Stimulated activated CD4-positive, alpha-beta T cell treated with anti-CD3 and anti-CD28 coated beads, Interleukin-12 subunit alpha, Interleukin-12 subunit beta, amount 100 ng/mL, for 48 hours (primary cell): ENCODE measurements at regions not wholly inside any gene's neighbourhood (a gene's known extent, or its start where the extent isn't known, plus 50 kb on each side); places are given as distances from the start of the nearest gene placed in this dataset.
"Not testable (repeated sequence)": the region's sequence is repeated elsewhere in the genome, so short reads cannot be mapped to it uniquely, and the experiment has no call there.

Experiments
- DNase-seq, 3 donors: peaks; one replicate each; pipeline ENCODE4 v3.0.0-alpha.2; 2020; ENCODE audit warnings: low read depth in 2 of 3, low spot score in 1 of 3

DNA sequence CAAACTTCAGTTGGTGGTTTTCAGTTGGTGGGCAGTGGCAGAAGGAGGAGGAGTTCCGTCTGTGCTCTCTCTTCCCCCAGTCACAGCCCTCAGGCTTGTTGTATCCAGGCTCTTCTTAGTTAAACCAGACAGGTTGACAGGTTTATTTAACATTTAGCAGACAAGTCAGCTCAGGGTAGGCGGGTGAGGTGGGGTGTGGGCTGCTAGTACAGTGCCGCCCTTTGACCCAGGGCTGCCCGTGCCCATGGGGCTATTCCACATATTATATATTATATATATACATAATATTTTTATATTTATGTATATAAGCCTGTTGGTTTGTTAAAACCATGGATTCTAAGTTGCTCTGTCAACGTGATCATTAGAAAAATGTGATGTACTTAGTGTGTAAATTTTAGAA, 1740.6 kb upstream of the DEFB115 start:
- not testable (repeated sequence) for DNase-seq

GRCh38 chr20:29519610-29520241, 1737.7 kb upstream of the DEFB115 start:
- DNase-seq, result not testable (repeated sequence)

- not testable (repeated sequence) for DNase-seq
Measured at GRCh38 chr20:29533566-29534177, 1723.8 kb upstream of the DEFB115 start.

GRCh38 chr20:29566901-29567635, 1690.4 kb upstream of the DEFB115 start:
- DNase-seq, result not testable (repeated sequence)

DNA sequence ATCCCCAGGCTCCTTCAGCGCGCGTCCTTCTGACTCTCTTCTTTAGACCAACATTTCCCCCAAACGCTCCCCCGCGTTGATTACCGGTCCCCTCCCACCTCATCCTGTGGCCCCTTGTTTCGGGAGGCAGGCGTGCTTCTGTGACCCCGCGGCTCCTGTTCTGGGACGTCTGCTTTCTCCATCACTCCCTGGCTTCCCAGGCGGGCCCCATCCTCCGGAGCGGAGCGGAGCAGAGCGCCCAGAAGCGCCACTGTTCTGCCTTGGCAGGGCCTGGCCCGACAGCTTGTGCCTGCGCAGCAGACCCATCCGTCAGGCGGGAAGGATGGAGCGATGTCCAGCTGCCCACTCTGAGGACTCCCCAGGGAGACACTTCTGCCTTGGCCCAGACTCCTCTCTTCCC, 1689.8 kb upstream of the DEFB115 start:
- DNase-seq, result not testable (repeated sequence)

DNA sequence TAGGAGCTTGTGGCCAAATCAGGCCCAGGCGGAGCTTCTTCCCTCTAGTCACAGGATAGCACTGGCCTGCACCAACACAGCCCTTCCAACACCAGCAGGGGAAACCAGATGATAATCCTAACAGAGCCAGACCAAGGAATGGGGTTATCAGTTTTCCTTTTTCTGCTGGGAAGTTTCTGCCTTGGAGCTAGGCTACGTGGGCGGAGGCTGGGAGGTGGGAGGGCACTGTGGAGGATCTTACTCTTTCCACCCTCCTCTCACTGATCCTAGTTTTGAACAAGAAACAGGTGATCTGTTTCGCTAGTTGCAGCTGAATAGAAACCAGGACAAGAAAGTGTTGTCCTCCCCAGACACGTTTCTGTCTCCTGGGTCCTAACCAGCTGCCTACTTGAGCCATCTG, 1687.3 kb upstream of the DEFB115 start:
- DNase-seq, result not testable (repeated sequence)

DNA sequence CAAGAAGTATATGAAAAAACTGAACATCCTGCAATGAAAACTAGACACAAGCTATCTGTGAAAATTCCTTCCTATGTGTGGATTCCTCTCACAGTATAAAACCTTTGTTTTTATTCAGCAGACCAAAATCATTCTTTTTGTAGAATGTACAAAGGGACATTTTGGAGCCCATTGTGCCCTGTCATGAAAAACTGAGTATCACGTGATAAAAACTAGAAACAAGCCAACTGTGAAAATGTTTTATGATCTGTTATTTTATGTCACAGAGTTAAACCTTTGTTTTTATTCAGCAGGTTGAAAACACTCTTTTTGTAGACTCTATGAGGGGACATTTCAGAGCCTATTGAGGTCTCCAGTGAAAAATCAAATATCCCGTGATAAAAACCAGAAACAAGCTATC, 1667.9 kb upstream of the DEFB115 start:
- not testable (repeated sequence) for DNase-seq

- DNase-seq, result not testable (repeated sequence)
Measured at GRCh38 chr20:29604163-29604562, 1653.3 kb upstream of the DEFB115 start.

DNA sequence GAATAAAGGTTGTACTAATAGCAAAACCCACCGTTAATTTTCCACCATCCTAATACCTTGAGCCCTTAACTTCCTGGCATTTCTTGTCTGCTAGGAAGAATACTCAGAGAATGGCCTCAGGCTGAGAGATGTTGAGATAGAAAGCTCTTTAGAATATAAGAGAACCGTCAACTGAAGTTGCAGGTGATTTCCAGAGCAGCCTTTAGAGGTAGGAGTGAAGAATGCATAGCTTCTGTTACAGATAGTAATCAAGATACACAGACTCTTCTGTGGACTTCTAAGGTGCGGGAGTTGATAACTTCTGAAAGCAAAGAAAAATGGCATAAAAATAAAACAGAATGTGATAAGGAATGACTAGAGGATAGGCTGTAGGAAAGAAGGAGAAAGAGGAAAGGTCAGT, 1651.3 kb upstream of the DEFB115 start:
- not testable (repeated sequence) for DNase-seq

DNA sequence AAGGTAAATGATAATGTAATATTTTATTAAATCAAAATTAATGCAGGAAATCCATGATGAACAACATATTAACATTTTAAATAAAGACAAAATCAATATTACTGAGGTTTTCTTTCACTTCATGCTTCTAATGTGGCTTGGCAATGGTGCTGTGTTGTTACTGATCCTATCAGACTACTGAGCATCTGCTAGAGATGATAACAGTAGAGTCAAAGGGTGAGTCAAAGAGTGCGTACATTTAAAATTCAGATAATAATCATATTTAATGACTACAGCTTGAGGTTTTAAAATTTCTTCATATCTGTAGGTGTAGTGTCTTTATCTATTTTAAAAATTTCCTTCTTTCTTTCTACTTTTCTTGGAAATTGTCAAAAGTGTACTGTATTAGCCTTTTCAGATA, 1628.1 kb upstream of the DEFB115 start:
- DNase-seq, result not testable (repeated sequence)
